ENCODE measurements at regions not wholly inside any gene's neighbourhood (a gene's known extent, or its start where the extent isn't known, plus 50 kb on each side); places are given as distances from the start of the nearest gene placed in this dataset.

GRCh38 chr5:88486431-88486830, 217.8 kb upstream of the TMEM161B start:
- TF ChIP-seq, protein P1, sequence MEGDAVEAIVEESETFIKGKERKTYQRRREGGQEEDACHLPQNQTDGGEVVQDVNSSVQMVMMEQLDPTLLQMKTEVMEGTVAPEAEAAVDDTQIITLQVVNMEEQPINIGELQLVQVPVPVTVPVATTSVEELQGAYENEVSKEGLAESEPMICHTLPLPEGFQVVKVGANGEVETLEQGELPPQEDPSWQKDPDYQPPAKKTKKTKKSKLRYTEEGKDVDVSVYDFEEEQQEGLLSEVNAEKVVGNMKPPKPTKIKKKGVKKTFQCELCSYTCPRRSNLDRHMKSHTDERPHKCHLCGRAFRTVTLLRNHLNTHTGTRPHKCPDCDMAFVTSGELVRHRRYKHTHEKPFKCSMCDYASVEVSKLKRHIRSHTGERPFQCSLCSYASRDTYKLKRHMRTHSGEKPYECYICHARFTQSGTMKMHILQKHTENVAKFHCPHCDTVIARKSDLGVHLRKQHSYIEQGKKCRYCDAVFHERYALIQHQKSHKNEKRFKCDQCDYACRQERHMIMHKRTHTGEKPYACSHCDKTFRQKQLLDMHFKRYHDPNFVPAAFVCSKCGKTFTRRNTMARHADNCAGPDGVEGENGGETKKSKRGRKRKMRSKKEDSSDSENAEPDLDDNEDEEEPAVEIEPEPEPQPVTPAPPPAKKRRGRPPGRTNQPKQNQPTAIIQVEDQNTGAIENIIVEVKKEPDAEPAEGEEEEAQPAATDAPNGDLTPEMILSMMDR (conservative IDR thresholded peaks at IDR 0.05; ENCODE audit: low read length), result no peak
- TF ChIP-seq EZH2phosphoT487 (IDR thresholded peaks at IDR 0.05; ENCODE audit: borderline replicate concordance, low read depth, low read length), result no peak
- Histone ChIP-seq H2AFZ (ENCODE audit: low read length) (no peak overlapping the region), H3K9me3 (ENCODE audit: low read length) (no peaks in the 10 kb centered on the region), H3K9me2 (ENCODE audit: insufficient read depth, low read length) (no peaks in the 10 kb centered on the region), H3K27ac (ENCODE audit: low read depth, low read length, poor library complexity, severe bottlenecking) (no peak overlapping the region), H3K4me1 (ENCODE audit: insufficient read depth, low read length, poor library complexity, severe bottlenecking) (no peaks in the 10 kb centered on the region), H3K4me2 (ENCODE audit: low read length) (no peak overlapping the region), H4K20me1 (ENCODE audit: insufficient read depth, low read length) (no peaks in the 10 kb centered on the region), H3K4me3 (ENCODE audit: low read depth, low read length, poor library complexity, severe bottlenecking) (no peak overlapping the region), H3K79me2 (ENCODE audit: insufficient read depth, low read depth, low read length) (no peaks in the 10 kb centered on the region), H3K36me3 (ENCODE audit: insufficient read depth, low read length) (no peaks in the 10 kb centered on the region)
- CTCF ChIA-PET (ENCODE audit: unreplicated experiment), result no interaction called here
- DNase-seq (ENCODE audit: low spot score), result no peak
- POLR2A ChIA-PET, result interaction anchor here (0.9 to 1.7 kb wide), 3 partner anchors 8 to 172 kb away, joined by 3 to 6 read pairs (median 4); no protein-coding TSS in a partner anchor
- intact Hi-C loops (cut with micrococcal nuclease; ENCODE audit: unreplicated experiment), result no loop called here
- no TSS peak for BruUV-seq (replicated peaks)

- Histone ChIP-seq H3K4me3 (ENCODE audit: low read depth, low read length, poor library complexity, severe bottlenecking) (no peak overlapping the region), H3K79me2 (ENCODE audit: insufficient read depth, low read depth, low read length) (no peaks in the 10 kb centered on the region), H3K9me3 (ENCODE audit: low read length) (no peaks in the 10 kb centered on the region), H3K27ac (ENCODE audit: low read depth, low read length, poor library complexity, severe bottlenecking) (no peak overlapping the region), H3K36me3 (ENCODE audit: insufficient read depth, low read length) (no peaks in the 10 kb centered on the region), H3K4me2 (ENCODE audit: low read length) (no peak overlapping the region), H2AFZ (ENCODE audit: low read length) (no peak overlapping the region), H3K9me2 (ENCODE audit: insufficient read depth, low read length) (no peaks in the 10 kb centered on the region), H3K4me1 (ENCODE audit: insufficient read depth, low read length, poor library complexity, severe bottlenecking) (no peaks in the 10 kb centered on the region), H4K20me1 (ENCODE audit: insufficient read depth, low read length) (no peaks in the 10 kb centered on the region)
- intact Hi-C loops (cut with micrococcal nuclease; ENCODE audit: unreplicated experiment), result no loop called here
- CTCF ChIA-PET (ENCODE audit: unreplicated experiment), result no interaction called here
- no TSS peak for BruUV-seq (replicated peaks)
- no peak for DNase-seq (ENCODE audit: low spot score)
- POLR2A ChIA-PET, result interaction anchor here (0.9 to 1.7 kb wide), 5 partner anchors 9 to 173 kb away, joined by 3 to 6 read pairs (median 4); no protein-coding TSS in a partner anchor
- no peak for TF ChIP-seq EZH2phosphoT487 (IDR thresholded peaks at IDR 0.05; ENCODE audit: borderline replicate concordance, low read depth, low read length)
- TF ChIP-seq, protein P1 (conservative IDR thresholded peaks at IDR 0.05; ENCODE audit: low read length), result no peak
Measured at GRCh38 chr5:88485531-88485930, 216.9 kb upstream of the TMEM161B start.

- no peaks in the 10 kb centered on the region for H4K20me1 ChIP-seq (ENCODE audit: insufficient read depth, low read length)
- no TSS peak for BruUV-seq (replicated peaks)
- H3K36me3 ChIP-seq (ENCODE audit: insufficient read depth, low read length), result no peaks in the 10 kb centered on the region
- DNase-seq (ENCODE audit: low spot score), result no peak
- H3K27ac ChIP-seq (ENCODE audit: low read depth, low read length, poor library complexity, severe bottlenecking), result no peak overlapping the region
- intact Hi-C loops (cut with micrococcal nuclease; ENCODE audit: unreplicated experiment), result no loop called here
- no peak overlapping the region for H3K4me3 ChIP-seq (ENCODE audit: low read depth, low read length, poor library complexity, severe bottlenecking)
- no peaks in the 10 kb centered on the region for H3K9me3 ChIP-seq (ENCODE audit: low read length)
- H3K4me1 ChIP-seq (ENCODE audit: insufficient read depth, low read length, poor library complexity, severe bottlenecking), result no peaks in the 10 kb centered on the region
- CTCF ChIA-PET (ENCODE audit: unreplicated experiment), result no interaction called here
- POLR2A ChIA-PET, result interaction anchor here (0.6 kb wide), 1 partner anchor 182 kb away, joined by 4 read pairs; no protein-coding TSS in a partner anchor
- H3K4me2 ChIP-seq (ENCODE audit: low read length), result no peak overlapping the region
- H3K9me2 ChIP-seq (ENCODE audit: insufficient read depth, low read length), result no peaks in the 10 kb centered on the region
- H3K79me2 ChIP-seq (ENCODE audit: insufficient read depth, low read depth, low read length), result no peaks in the 10 kb centered on the region
- TF ChIP-seq, protein P1 (conservative IDR thresholded peaks at IDR 0.05; ENCODE audit: low read length), result no peak
- H2AFZ ChIP-seq (ENCODE audit: low read length), result no peak overlapping the region
Measured at GRCh38 chr5:88483964-88484672, 215.5 kb upstream of the TMEM161B start.
